NCI-H2171 (cell line): ENCODE measurements at regions not wholly inside any gene's neighbourhood (a gene's known extent, or its start where the extent isn't known, plus 50 kb on each side); places are given as distances from the start of the nearest gene placed in this dataset.

Experiments used
- DNase-seq: peaks from one replicate; lab custom pipeline; 2025; lab: John Stamatoyannopoulos, UW

DNA sequence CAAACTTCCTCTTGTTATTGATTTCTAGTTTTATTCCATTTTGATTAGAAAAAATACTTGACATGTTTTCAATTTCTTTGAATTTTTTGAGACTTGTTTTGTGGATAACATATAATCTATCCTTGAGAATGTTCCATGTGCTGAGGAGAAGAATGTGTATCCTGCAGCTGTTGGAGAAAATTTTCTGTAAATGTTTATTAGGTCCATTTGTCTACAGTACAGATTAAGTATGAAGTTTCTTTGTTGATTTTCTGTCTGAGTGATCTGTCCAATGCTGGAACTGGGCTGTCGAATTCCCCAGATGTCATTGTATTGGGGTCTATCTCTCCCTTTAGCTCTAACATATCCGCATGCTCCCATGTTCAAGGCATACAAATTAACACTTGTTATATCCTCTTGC is 251.2 kb downstream of the CSNK1G3 start:
- no peak for DNase-seq

DNA sequence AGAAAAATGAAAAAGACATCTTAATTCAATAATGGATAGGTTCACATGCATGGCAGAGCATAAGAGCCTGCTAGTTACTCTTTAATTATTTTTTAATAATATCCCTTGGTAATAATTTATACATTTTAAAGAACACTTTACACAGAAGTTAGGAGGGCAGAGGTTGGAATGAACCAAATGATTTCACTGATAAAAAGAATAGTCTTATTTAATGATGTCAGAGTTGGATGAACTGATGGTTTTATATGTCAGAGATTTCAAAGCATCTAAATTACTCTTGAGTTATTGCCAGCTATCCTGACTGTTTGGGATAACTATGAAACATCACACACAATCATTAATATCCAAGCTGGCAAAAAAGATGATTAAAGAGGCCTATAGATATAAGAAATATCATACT is 244.8 kb downstream of the CSNK1G3 start:
- no peak for DNase-seq

DNA sequence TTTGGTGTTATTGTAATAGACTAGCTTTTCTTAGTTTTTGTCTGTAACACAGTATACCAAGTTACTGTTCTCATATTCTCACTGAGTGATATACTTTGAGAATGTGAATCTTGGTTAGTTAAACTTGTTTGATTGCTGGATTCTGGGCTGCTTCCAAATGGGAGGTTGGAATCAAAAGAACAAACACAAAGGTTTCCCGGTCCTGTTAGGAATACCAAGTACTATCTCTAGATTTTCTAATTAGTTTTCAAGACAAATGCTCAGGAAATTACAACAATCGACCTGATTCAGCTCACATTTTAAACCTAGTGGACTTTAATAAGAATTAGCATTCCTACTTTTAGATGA is 244.3 kb downstream of the CSNK1G3 start:
- DNase-seq, result no peak

DNA sequence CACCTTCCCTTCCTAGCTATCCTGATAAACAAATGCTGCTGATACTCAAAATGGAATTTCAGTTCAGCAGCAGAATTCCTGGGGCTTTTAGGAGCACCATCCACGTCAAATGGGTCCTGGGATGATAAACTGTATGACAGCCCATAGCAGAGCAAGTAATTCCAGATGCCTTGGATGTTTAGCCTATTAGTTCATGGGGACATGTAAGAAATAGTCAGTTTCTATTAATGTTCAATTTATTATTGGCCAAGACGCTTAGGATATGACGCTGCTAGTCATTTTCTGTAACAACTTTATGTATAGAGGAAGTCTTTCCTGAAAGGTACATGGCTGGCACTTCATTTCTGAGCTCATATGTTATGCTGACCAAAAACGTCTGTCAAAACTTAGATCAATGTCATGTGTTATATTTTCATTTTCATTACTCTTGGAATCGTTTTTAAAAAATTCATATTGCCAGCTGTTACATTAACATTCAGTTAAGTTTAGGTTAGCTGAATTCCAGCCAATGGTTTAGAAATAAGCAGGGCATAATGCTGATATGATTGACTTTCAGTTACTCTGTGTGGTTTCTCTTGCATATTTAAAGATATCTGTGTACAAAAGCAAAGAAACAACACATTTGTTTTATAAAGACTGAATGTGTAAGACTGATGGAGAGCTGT is 243.8 kb downstream of the CSNK1G3 start:
- no peak for DNase-seq

DNA sequence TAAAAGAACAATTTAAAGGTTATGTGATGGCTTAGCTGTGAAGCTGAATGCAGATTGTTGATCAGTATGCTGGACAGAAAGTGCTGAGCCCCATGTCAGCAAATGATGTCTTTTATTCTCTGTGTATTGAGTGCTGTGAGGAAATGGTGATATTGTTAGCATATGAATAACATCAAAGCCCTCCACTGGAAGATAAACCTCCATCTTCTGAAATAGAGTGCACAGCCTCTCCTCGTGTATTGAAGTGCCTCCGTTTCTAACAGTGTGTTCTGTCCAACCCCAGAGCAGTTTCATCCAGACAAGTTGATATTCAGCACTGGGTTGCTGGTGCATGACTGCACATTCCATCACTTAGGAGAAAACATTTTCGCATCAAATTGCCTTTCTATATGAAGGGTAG is 242.9 kb downstream of the CSNK1G3 start:
- DNase-seq, result no peak

DNA sequence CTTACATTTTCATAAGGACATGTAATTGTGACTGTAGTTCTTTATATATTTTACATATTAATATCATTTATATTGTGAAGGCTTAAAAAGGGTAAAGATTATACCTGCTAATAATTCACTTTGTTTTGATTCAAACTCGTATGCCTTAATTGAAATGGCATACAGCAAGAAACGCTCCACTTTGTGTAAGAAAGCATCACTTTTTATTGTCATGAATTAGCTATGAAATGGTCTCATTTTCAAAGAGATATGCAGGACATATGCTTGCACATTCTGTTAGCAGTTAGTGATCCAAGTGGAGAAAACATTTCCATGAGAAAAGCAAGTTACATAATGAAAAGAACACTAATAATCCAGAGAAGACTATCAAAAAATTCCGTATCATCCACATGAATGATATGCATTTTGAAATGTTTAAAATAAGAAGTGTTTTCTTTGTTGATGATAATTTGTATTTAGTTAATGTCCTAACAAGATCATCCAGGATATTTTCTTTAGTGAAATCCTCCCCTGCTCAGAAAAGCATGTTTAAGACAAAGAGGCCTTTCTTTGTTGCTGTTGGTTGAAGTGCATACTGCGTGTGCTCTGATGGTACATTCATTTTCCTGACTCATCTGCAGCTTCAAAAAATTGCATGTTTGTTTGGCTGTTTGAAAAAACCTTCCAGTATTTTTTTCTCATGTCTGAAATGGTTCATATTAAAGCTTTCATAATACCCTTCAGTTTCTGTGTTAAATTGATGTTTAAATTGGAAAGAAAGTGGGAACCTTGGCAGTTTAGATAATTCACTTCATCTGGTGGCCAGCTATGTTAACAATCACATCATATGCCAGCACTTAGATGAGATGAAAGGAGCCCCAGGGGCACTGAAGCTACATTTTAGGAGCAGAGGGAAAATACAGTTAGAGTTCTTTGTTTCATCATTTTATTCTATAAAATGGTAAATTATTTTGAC is 242.2 kb downstream of the CSNK1G3 start:
- no peak for DNase-seq

DNA sequence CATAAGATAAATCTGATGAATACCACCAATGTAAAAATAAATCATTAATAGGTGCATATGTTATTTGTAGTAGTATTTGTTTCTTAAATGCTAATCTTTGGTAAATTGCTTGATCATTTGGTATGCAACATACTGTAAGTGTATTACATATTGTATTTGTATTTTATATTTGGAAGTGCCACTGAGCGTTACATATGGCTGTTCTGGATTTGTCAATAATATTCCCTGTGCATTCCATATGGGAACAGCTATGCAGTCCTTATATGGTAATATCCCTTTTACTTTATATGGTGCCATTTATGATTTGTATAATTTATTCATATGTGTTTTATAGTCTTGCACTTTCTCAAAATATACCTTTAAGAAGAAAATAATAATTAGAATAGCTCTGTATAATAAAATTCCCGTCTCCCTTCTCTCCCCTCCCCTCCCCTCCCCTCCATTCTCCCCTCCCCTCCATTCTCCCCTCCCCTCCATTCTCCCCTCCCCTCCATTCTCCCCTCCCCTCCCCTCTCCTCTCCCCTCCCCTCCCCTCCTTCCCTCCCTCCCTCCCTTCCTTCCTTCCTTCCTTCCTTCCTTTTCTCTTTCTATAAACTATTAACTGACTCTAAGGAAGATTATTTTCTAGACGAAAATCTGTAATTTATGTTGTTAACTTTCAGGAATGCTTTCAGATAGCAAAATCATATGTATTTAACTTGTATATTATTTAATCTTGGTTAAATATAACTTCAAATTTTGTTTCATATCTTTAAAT is 241.4 kb downstream of the CSNK1G3 start:
- no peak for DNase-seq

DNA sequence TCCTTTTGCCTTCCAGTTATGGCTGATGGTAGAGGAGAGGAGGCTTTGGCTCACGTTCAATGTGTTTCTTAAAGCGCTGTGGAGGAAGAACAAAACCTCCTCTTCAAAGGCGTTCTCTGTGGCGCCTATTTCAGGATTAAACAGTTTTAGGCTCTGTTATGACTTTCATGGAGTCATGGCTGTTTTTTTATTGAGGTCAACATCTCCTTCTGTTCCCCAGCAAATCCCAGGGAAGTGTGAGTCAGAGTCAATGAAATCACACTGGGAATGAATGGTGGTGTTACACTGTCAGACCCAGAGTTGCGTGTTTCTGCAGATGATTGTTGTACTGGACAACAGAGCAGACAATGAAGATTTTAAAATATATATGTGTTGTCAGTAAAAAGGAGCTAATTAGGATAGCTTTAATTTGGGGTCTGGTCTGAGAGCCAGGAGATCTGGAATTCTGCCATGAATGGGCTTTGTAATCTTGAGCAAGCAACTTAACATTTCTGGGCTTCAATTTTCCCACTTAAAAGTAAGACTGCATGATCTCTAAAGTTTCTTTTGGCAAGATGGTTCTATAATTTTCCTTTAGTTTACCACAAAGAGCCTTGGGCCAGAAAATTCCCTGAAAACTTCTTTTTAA is 240.7 kb downstream of the CSNK1G3 start:
- no peak for DNase-seq

DNA sequence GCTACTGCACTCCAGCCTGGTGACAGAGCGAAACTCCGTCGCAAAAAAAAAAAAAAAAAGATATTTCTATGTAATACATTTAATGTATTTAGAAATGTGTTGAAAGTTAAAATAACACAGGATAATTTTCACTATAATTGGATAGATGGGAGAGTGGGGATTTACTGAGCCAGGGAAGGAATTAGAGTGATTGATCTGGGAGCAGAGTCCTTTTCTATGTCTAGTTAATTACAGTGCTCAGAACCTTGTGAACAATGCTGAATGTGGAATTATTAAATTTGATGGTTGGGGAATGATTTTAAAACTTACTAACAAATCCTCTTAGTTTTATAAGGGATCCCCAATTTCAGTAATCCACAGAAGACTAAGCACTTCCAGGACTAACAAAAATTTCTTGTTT is 239.7 kb downstream of the CSNK1G3 start:
- DNase-seq, result no peak

DNA sequence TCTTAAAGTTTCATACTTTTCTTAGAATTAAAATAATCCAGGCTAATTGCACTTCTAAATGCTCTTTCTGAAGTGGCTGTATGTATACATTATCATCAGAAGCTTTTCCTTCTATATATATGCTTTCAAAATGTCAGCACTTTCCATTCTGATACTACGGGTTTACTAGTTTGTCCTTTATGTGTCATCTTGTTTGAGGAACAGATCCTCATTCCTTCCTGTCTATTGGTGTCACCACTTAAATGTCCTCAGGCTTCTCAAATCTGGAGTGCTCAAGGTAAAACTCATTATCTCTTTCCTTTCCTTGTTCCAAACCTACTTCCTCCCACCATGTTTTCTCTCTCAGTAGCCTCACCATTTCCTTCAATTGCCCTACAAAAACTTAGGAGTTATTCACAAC is 236.3 kb downstream of the CSNK1G3 start:
- no peak for DNase-seq

DNA sequence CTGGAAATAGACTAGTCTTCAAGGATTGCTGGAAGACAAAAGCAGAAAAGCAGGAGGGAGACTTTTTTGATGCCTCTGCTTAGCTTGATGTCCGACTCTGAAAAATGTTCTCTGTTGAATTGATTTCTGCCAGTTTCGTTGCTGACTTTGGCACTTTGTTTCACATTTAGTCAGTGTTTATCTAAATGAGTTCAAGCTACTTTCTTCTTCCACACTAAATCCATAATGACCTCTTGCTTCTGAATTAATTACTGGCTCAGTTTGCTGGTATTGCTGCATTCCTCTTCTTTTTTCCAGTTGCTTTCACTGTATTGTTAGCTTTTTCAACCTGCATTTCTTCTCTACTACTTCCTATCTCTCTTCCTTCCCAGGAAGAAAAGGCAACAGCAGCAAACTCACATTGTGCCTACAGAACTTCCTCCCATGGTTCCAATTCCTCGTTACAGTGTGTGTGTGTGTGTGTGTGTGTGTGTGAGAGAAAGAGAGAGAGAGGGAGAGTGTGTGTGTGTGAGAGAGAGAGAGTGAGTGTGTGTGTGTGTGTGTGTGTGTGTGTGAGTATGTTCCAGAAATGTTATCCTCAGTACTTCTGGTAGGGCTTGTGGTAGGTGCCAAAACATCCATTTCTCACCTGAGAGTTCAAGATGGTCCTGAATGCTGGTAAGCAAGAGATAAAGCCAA is 234.8 kb downstream of the CSNK1G3 start:
- no peak for DNase-seq

DNA sequence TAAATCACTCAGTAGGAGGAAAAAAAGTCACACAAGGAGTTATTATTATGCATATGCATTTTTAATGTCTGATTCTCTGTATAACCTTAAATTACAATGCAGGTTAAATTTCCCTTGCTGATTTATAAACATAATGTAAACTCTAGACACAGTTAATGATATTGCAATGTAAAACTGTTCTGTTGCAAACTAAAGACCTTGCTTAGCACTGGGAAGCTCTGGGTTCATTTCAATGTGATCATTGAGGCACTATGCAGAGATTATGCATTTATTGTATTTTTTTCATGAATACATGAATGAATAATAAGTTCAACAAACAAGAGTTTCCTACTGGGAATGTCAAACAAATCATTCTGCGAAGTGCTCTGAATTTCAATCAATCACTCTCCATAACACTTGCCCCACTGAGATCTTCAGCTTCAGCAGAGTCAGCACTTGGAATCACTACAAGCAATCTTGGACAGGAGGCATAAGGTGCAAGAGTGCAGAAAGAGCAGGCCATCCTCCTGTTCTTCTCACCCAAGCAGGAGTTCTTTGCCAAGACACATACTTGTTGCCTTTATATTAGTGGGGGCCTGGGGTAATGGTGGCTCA is 232.1 kb downstream of the CSNK1G3 start:
- DNase-seq, result no peak

DNA sequence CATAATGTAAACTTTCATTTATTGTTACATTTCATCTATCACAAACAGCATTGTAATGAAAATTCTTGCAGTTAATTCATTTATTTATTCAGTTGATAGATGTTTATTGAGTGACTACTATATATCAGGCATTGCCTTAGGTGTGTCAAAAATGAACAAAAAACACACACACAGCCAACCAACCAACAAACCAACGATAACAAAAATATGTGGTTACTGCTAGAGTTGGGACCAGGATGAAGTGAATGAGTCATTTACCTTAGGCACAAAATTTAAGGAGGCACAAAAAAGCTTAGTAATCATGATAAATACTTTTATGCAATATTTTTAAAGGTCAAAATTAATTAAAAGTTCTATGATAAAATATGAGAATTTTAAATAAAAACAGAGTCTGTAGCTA is 223.4 kb downstream of the CSNK1G3 start:
- no peak for DNase-seq

DNA sequence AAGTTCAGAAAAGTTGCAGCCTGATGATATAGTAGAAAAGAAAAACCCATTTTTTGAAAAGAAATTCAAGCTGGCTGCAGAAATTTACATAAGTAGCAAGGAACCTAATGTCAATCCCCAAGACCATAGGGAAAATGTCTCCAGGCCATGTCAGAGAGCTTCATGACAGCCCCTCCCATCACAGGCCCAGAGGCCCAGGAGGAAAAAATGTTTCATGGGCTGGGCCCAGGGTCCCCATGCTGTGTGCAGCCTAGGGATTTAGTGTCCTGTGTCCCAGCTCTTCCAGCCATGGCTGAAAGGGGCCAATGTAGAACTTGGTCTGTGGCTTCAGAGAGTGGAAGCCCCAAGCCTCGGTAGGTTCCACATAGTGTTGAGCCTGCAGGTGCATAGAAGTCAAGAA is 220.3 kb downstream of the CSNK1G3 start:
- DNase-seq, result no peak

DNA sequence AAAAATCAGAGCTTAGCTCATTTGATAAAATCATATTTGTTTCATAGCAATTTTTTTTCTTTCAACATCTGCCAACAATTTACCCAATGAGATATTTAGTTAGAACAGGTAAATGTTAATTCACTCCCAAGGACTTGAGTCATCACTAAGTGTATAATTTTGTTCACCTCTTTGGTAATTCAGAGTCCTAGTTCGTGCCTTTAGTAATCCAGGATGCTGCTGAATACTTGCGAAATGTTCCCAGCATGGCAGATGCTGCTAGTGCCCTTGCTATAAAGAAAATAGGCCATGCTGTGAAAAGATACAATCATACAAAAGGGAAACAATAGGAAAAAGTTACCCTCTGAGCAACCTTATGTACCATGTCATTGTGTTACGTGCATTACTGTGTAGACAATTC is 210.5 kb downstream of the CSNK1G3 start:
- no peak for DNase-seq

DNA sequence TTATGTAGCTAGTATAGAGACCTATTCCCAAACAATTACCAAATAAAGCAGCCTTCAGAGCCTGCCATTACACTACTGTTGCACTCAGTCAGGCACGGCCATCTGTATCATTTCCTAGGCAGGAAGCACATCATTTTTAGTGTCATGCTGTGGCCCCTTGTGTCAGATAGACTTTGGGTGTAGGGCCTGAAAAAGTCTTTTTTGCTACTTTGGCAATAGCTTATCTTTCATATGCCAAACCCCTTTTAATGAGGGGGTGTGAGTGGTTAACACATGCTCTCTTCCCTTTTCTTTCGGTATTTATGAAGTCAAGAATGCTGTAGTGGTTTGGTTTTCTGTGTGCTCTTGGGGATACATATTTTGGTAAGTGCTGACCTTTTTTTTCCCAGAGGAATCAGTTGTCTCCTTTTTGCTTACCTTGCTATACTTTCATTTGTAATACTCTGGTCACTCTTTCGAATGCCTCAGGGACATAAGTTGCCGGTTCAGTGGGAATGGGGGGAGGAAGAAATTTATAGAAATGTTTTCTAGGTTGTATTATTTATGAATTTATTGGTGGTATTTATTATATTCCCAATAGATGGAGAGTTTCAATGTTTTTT is 209.8 kb downstream of the CSNK1G3 start:
- DNase-seq, result no peak

DNA sequence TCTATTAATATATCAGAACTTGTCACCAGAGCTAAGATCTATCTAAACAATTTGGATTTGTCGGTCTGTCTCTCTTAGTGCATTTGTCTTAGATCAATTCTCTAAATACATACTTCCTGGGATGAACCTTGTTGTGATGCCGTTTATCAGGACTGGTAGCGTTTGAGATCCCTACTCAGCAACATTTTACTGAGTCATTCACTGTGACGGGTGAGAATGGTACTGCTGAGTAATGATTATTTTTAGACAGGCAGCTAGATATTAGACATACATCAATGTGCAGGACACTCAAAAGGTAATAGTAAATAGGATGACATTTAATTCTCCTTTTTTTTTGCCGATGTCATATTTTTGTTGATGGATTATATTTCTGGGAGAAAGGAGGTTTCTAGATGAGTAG is 209.0 kb downstream of the CSNK1G3 start:
- DNase-seq, result no peak

DNA sequence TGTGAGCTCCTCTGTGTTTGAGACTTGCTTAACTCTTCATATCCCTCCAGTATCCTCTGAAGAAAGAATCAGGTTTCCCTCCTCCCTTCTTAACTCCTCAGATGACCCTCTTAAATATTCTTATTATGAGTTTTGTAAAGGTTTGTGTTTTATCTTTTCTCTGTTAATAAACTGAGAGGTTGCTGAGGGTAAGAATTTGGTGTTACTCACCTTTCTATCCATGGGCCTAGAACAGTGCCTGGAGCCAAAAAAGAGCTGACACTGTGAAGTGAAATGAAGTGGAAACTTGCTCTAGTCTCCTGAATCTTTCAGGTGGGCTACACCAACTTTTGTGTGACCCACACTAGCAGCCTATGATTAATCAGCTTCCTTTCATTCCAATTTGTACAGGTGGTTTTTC is 208.4 kb downstream of the CSNK1G3 start:
- DNase-seq, result no peak

DNA sequence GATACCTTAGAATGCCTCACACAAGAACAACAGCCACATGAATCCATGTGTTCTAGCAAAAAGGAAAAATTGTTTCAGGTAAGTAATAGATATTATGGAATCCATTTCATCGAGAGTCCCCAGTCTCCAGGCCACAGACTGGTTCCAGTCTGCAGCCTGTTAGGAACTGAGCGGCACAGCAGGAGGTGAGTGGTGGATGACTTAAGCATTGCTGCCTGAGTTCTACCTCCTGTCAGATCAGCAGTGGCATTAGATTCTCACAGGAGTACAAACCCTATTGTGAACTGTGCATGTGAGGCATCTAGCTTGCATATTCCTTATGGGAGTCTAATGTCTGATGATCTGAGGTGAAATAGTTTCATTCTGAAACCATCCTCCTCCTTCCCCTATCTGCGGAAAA is 207.0 kb downstream of the CSNK1G3 start:
- DNase-seq, result no peak

DNA sequence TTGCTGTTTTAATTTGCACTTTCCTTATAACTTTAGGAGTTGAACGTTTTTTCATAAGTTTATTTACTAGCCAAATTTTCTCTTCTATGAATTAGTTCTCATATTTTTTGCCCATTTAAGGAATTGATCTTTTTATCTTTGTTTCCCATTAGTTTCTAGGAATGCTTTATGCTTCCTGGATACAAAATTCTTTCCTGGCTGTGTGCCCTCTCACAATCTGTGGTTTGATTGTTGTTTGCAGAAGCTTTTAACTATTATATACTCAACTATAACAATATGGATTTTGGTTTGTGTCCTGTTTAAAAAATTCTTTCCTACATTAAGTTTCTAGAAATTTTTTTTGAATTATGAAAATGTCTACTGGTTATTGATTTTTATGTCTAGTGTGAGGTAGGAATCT is 206.3 kb downstream of the CSNK1G3 start:
- DNase-seq, result no peak

DNA sequence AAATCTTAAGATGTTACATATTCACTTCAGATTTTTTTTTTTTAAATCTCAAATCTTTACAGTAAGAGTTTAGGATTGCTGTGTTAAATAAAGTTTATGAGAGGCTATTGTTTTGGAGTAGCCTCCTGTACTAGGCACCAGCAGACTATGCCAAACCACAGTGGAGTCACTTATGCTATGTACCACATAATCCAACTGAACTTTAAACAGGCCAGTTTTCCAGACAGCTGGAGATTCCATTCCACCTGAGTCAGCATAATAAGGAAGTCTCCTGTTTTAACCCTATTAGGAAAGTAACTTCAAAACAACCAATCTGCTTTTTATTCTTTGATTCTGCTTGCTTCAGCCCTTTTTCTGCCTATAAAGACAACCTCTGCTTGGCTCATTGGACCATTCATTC is 205.2 kb downstream of the CSNK1G3 start:
- no peak for DNase-seq
